ENCODE measurements at regions not wholly inside any gene's neighbourhood (a gene's known extent, or its start where the extent isn't known, plus 50 kb on each side); places are given as distances from the start of the nearest gene placed in this dataset.

GRCh38 chr7:98040626-98041360, 50.8 kb upstream of the OCM2 start:
- H3K9me3 ChIP-seq (ENCODE audit: severe bottlenecking): no peaks in the 10 kb centered on the region
- TF ChIP-seq CTCF (IDR thresholded peaks at IDR 0.05; ENCODE audit: low read depth, low read length): no peak
- no peaks in the 10 kb centered on the region for H3K36me3 ChIP-seq

GRCh38 chr7:98046816-98047215, 56.8 kb upstream of the OCM2 start:
- Histone ChIP-seq H3K9me3 (ENCODE audit: severe bottlenecking) (no peaks in the 10 kb centered on the region), H3K4me3 (ENCODE audit: low read depth, low read length) (no peak overlapping the region), H3K27me3 (ENCODE audit: insufficient read depth, low read depth, severe bottlenecking) (no peaks in the 10 kb centered on the region), H3K36me3 (no peaks in the 10 kb centered on the region), H3K27ac (no peak overlapping the region)
- TF ChIP-seq CTCF (IDR thresholded peaks at IDR 0.05; ENCODE audit: low read depth, low read length): no peak
- no peak for DNase-seq

More at GRCh38 chr7:98040626-98041360, 50.8 kb upstream of the OCM2 start:
- no peaks in the 10 kb centered on the region for H3K27me3 ChIP-seq (ENCODE audit: insufficient read depth, low read depth, severe bottlenecking)
- H3K27ac ChIP-seq: no peak overlapping the region
- H3K4me3 ChIP-seq (ENCODE audit: low read depth, low read length): no peak overlapping the region
- no peak for DNase-seq

GRCh38 chr7:98049034-98049433, 57.6 kb upstream of the LMTK2 start:
- H3K36me3 ChIP-seq: no peaks in the 10 kb centered on the region
- no peak overlapping the region for H3K27ac ChIP-seq
- DNase-seq: no peak
- H3K27me3 ChIP-seq (ENCODE audit: insufficient read depth, low read depth, severe bottlenecking): no peaks in the 10 kb centered on the region
- no peaks in the 10 kb centered on the region for H3K9me3 ChIP-seq (ENCODE audit: severe bottlenecking)
- no peak overlapping the region for H3K4me3 ChIP-seq (ENCODE audit: low read depth, low read length)
- no peak for TF ChIP-seq CTCF (IDR thresholded peaks at IDR 0.05; ENCODE audit: low read depth, low read length)

GRCh38 chr7:98051118-98051744, 55.4 kb upstream of the LMTK2 start:
- no peaks in the 10 kb centered on the region for H3K36me3 ChIP-seq
- DNase-seq: peak; percentile 26
- TF ChIP-seq CTCF (IDR thresholded peaks at IDR 0.05; ENCODE audit: low read depth, low read length): no peak
- H3K4me3 ChIP-seq (ENCODE audit: low read depth, low read length): no peak overlapping the region
- H3K27me3 ChIP-seq (ENCODE audit: insufficient read depth, low read depth, severe bottlenecking): no peaks in the 10 kb centered on the region
- H3K27ac ChIP-seq: no peak overlapping the region
- H3K9me3 ChIP-seq (ENCODE audit: severe bottlenecking): no peaks in the 10 kb centered on the region

GRCh38 chr7:98054585-98054984, 52.1 kb upstream of the LMTK2 start:
- DNase-seq: no peak
- Histone ChIP-seq H3K27ac (no peak overlapping the region), H3K36me3 (no peaks in the 10 kb centered on the region), H3K9me3 (ENCODE audit: severe bottlenecking) (no peaks in the 10 kb centered on the region), H3K4me3 (ENCODE audit: low read depth, low read length) (no peak overlapping the region), H3K27me3 (ENCODE audit: insufficient read depth, low read depth, severe bottlenecking) (no peaks in the 10 kb centered on the region)
- TF ChIP-seq CTCF (IDR thresholded peaks at IDR 0.05; ENCODE audit: low read depth, low read length): no peak

Measured in WERI-Rb-1 (cell line).